HG02759 (cell line): ENCODE measurements at regions not wholly inside any gene's neighbourhood (a gene's known extent, or its start where the extent isn't known, plus 50 kb on each side); places are given as distances from the start of the nearest gene placed in this dataset.

ENCODE experiments used
- ATAC-seq: cut with Tn5 transposase; IDR thresholded peaks from one replicate; pipeline ENCODE4 v1.9.1; 2021; ENCODE audit warnings: mild to moderate bottlenecking, moderate library complexity; ENCODE audit not compliant: unreplicated experiment

DNA sequence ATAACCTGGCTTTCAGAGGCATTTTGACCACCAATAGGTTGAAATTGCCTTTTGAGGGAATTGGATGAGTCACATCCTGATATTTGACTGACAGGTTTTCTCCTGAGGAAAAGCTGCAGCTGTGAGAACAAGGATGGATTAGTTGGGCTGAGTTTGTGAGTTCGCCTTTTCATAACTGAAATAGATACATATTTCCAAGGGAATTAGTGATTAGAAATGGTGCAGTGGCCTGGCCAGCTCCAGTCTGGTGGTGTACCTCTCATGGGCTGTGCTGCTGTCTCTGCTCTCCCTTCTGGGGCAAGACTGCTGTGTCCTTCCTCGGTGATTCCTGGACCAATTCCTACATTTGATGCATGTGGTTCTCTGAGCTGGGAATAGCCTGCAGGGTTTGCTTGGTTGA, 341.3 kb downstream of the TSN start:
- ATAC-seq, result no peak

DNA sequence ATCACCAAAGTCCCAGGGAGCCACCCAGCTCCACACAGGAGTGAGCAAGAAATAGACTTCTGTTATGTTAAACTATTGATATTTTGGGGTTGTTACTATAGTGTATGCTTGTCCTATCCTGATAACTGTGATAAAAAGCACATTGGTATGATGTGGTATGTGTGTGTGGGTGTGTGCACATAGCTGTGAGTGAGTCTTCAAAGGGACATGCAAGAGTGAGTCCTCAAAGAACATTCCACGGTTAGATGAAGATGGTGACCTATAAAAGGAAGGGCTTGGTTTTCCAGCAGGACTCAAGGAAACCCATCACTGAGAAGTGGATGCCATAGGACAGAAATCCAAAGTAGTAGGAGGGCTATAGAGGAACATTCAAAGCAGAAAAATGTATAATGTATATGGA, 342.9 kb downstream of the TSN start:
- ATAC-seq, result no peak

DNA sequence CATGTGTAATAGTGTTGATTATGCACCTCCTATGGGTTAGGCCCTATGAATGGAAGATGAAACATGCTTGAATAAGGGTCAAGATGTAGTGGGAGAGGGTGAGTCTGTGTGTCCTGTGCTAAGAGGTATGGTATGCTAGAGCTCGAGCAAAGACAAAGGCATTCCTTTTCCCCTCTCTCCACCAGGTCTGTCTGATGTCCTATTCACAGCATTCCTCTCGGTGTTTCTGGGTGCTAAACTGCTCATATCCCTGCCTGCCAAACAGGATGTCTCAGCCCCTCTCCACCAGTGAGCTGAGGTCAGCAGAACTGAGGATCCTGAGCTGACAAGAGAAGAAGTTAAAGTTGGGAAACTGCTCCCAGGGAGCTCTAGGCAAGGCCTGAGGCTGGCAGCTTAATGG, 344.9 kb downstream of the TSN start:
- no peak for ATAC-seq

DNA sequence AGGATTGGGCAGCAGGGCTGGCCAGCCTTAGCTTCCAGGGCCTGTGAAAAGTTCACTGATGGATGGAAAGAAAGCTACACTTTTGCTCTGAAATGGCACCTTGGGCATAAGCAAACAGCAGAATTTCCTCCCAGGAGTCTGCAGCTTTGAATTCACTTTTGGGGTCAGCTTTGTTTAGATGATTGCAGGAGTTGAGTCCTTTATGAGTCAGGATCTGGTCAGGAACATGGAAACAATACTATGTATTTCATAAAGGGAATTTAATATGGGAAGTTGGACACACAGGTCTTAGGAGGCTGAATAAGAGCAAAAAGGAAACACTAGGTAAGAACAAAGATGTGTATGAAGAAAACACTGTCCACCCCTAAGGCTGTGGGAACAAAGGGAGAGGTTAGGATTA, 345.3 kb downstream of the TSN start:
- ATAC-seq, result no peak

DNA sequence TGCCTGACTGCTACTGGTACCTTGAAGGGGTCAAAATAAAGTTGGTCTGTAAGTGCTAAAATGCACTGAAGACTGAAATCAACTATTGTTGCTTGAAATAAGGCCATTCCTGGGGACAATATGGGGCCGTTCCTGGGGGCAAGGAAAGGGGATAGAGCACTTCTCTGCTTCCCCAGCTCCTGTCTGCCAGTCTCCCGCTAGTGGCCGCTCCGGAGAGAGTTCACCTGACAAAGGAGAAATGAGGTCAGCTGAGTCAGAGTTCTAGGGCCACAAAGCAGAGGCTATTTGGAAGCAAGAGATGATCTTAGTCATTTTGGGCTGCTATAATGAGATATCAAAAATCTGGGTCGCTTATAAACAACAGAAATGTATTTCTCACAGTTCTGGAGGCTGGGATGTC, 345.9 kb downstream of the TSN start:
- ATAC-seq, result no peak

DNA sequence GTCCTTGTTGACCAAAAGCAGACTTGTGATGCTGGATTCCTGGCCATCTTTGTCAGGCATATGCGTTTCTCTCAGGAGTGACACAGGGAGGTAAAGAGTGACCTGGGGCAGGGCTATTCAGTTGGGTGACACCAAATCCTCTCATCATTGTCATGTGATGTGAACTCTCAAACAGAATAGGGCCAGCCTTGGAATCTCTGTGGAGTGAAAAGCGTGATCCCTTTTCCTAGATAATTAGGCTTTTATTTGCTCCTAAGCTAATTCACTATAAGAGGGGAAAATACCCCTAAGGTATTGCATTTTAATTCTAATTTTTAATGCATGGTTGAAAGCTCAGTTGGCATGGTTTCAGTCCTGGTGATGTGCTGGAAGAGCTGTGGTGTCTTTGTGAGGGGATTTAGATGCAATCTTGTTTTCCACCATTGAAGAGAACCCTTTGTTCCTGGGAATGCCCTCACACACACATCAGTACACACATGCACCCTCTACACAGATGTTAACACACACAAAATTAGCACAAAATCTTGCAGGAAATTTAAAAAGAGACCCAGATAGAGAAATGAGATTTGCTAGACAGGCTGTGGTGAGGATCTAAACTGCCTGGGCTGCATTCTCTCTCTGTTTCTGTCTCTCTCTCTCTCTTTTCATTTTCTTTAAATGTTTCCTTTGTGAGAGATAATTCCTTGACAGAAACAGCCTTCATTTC, 349.9 kb downstream of the TSN start:
- no peak for ATAC-seq

DNA sequence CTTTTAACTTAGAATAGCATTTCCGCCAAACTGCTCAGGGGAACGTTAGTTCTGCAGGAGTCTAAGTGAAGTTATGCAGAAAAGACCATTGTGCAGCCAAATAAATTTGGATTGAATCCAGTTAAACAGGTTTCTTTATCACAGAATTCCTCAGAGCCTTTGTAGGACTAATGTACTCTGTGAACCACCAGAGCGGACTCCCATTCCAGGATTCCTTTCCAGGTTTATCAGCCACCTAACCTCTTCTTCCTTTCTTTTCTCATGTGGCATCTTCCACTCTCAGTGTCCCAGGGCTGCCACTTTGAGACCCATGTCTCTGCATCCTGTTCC, 350.4 kb downstream of the TSN start:
- ATAC-seq, result no peak

DNA sequence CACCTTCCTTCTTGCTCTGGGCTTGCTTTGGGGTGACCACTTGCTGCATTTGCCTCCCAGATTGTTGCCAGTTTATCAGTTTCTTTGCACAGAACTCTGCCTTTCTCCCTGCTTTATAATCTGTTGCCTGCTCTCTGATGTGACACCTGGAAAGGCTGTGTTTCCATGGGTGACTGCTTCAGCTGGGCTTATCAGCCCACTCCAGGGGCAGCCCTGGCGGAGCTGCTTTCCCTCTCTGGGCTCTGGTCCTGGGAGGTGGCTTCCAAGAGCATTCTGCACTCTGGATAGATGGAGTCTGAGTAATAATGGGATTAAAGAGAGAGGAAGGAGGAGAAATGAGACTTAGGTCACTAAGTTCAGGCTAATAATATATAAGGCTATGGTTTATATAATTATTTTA, 352.7 kb downstream of the TSN start:
- ATAC-seq, result no peak

DNA sequence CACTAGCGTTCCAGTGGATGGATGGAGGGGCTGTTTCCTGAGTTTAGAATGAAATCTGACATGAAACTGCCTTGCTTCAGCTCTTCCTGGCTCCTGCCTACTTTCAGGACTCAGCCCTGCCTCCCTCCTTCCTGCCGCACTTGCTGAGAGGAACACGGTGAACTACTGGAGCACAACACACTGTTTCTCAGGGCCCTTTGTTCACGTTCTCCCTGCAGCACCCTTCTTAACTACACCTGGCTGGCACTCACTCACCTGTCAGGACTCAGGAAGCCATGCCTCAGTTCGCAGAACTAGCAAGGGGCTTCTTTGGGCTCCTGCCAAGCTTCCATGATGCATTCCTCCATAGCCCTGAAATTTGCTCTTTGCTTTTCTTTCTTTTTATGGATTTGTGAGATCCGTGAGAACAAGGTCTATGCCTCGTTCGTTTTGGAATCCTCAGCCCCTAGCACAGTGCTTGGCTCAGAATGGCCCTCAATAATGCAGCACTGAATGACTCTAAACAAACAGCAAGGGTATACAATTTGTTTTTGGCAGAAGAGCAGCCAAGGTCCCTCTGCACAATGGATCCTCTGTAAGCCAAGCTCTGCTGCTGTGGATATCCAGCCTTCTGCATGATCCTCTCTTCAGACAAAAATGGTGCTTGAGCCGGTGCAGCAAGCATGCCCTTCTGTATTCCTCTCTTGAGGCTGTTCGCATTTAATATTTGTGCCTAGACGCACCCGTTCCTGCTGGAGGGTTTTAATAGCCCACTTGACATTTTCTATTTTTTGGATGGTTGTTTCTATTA, 357.0 kb downstream of the TSN start:
- ATAC-seq, result no peak

DNA sequence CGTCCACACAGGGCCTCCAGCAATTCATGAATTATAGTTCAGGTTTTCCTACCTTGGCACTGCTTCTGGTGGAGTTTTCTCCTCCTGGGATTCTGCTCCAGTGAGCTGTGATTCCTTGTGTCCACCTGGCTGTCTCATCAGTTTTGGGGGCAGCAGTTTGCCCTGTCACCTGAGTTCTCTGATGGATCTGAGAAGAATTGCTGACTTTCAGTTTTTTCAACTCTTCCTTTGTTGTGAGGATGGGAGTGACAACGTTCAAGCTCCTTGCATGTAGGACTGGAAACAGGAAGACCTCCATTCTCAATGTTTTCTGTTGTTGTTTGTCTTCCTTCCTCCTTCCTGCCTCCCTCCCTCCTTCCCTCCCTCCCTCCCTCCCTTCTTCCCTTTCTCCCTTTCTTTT, 359.0 kb downstream of the TSN start:
- no peak for ATAC-seq

DNA sequence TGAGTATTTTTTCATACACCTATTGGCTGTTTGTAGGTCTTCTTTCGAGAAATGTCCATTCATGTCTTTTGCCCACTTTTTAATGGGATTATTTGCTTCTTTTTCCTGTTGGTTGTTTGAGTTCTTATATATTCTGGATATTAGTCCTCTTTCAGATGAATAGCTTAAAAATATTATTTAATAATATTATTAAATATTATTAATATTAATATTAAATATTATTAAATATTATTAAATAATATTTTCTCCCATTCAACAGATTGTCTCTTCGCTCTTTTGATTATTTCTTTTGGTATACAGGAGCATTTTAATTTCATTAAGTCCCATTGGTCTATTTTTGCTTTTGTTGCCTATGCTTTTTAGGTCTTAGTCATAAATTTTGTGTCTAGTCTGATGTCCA, 361.9 kb downstream of the TSN start:
- ATAC-seq, result no peak

DNA sequence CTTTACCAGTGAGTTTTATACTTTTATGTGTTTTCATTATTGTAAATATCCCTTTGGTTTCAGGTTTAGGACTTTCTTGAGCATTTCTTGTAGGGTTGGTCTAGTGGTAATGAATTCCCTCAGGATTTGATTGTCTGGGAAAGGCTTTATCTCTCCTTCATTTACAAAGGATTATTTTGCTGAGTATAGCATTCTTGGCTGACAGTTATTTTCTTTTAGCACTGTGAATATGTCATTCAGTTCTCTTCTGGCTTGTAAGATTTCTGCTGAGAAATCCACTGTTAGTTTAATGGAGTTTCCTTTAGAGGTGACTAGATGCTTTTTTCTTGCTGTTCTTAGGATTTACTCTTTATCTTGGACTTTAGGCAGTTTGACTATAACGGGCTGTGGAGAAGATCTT, 373.9 kb downstream of the TSN start:
- no peak for ATAC-seq

DNA sequence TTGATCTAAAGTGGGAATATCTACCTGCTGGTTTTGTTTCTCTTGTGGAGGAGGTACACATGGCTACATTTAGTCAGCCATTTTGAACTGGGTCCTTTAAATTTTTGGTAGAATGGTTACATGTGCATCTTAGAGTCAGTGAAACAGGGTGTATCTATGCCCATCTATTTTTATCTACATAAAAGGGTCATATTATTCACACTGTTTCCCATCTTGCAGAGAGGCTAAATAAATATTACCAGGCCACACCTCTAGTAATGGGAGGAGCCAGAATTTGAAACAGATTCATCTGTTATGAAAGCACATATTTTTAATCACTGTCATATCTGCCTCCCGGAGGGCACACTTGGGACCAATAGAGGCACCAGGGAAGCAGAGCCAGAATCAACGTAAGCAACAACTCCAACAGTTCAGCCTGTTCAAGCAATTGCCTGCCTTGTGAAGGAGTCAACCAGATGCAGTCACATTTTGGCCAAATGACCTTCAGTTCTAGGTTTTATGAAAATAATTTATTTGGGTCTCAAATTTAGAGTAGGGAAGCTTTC, 376.8 kb downstream of the TSN start:
- no peak for ATAC-seq

DNA sequence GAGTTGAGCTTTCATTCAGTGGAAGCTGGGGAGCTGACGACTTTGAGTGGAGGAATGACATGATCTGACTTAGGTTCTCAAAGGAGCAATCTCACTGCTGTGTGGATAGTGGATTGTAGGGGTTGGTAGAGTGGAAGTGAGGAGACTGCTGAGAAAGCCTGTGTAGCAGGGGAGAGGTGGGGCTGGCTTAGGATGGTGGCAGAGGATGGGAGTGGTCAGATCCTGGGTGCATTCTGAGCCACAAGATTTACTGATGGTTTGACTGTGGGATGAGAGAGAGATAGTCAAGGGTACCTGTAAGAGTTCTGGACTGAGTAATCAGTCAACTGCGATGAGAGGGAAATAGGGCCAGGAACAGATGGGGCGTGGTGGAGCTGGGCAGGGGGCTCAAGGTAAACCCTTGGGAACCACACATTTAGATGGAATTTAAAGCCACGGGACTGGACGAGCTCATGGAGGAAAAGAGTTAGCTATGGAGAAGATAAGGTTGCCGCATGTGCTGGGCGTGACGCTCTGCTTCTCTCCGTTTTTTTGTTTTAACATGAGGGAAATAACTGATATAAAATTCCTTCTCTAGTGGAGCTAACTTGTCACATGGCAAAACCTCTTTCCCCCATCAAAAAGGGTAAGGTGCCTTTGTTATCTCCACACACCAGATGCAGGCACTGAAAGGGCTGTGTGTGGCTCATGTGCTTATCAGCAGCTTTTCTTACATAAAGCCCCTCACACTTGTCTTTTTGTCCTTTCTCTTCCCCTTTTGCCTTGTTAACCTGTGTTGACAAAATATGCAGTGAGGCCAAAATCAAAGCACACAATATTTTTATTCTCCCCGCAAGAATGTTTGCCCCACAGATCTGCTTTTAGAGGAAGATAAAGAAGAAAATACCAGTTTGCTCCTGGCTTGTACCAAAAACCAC, 379.8 kb downstream of the TSN start:
- no peak for ATAC-seq

DNA sequence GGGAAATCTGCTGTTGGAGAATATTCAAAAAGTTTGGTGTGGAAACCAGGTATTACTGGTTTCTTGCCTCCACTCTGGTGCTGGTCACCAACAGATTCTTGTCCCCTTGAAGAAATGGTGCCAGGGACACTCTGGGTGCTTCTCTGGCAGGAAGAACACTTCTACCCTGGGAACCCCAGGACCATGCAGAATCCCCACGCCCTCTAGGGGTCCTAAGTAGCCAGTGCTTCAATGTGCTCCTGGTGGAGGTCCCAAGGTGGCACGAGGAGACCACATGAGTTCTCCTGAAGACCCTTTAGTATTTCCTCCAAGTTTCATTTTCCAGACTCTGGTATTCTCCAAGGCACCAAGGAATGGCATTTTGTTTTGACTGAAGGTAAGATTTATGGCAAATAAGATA, 380.6 kb downstream of the TSN start:
- ATAC-seq, result peak; percentile 85

DNA sequence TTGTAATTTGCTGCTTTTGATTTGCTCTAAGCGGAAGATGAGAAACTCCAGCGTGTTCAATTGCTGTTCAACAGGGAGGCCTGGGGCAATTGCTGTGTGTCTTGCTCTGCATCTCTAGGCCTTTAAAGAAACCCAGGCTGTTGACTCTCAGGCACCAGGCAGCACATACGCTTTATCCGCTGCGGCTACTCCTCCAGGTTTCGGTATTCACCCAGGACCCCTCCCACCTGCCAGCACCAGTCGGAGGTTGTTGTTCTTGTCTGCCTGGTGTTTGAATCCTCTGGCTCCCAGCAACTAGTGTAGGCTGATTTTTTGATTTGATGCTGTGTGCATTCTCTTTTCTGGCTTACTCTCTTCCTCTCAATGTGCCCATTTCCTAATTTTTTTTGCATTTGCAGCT, 383.1 kb downstream of the TSN start:
- no peak for ATAC-seq

DNA sequence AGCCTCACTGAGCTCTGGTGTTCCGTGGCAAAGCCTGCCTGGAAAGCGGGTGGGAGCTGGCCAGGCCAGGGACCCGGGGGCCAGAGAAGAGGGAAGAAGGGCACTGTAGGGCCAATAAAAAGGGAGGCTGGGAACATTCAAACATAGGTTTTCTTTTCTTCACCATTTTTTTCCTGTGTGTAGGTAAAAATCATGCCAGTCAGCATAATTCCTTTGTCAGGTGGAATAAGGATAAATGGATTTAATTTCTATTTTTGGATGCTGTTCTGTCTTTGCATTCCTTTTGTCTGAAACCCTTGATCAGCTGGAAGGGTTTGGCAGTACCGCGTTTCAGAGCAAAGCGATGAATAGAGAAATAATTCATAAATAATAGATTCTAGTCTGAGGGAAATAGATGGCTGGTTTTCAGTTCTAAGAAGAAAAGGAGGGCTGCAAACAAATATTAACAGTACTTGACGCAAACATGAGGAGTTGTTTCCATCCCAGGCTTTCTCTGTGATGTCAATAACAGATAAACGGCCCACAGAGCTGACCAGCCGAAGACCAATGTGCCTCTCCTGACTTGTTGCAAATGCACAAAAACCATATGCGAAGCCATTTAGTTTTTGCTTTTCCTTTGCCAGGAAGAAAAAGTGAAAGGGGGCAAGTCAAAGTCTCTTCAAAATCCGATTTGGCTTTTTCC, 384.4 kb downstream of the TSN start:
- ATAC-seq, result no peak

DNA sequence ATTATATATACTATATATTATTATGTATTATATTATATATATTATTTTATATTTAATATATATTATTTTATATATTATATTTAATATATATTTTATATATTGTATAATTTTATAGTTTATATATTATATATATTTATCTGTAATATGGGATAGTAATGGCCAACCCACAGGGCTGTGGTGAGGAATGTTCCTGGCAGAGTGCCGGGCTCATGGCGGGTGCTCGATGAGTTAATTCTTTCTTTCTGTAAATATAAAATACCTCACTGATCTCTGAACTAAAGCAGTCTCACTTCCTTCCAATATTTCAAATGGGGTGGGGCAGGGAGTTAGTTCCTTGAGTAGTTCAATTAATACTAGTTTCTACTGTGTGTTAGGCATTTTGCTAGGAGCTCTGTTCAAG, 389.4 kb downstream of the TSN start:
- ATAC-seq, result no peak

DNA sequence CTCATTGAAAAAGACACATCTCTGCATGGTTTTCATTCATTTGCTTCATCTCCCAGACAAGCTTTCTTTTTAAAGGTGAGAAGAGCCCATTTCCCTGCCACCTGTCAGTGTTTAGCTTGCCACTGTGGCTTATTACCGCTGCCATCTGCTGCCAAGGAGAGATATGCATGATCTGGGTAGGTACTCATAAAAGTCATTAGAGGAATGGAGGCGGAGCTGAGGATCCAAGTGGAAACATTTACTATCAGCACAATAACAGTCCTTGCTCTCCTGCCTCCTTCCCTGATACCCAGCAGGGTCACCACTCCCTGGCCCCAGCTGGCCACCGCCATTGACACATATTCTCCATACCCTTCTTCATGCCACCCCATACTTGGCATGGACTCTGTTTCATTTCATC, 390.4 kb downstream of the TSN start:
- ATAC-seq, result no peak

DNA sequence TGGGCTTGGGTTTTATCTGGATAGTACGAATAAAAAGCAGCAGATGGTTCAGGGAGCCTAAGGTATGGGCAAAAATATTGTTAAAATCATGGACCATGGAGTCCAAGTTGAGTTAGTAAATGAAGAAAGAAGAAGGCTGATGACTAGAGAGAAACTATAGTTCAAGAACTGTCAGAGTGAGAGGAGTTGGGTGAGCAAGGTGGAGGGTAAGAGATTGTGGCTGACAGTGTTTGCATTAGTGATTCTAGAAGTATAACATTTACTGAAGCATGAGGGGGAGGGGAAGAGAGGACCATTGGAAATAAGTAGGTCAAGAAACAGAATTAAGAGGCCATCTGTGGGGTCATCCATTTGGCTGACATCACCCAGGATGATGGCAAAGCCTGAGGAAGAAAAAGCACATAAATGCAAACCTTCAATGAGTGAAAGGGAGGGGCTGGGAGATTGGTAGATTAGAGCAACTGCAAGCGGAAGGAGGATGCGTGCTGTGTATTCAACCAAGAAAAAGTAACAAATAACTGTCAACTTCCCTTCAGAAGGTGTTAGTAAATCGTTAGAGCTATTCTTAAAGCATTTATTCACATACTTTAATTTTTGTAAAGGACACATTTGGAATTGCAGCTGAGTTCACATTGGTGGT, 392.8 kb downstream of the TSN start:
- no peak for ATAC-seq
